ENCODE measurements at regions not wholly inside any gene's neighbourhood (a gene's known extent, or its start where the extent isn't known, plus 50 kb on each side); places are given as distances from the start of the nearest gene placed in this dataset.

- FAIRE-seq (no peak), DNase-seq (ENCODE audit: low spot score) (no peak)
Measured at GRCh38 chr9:129390541-129390940, 212.5 kb upstream of the IER5L start.

DNA sequence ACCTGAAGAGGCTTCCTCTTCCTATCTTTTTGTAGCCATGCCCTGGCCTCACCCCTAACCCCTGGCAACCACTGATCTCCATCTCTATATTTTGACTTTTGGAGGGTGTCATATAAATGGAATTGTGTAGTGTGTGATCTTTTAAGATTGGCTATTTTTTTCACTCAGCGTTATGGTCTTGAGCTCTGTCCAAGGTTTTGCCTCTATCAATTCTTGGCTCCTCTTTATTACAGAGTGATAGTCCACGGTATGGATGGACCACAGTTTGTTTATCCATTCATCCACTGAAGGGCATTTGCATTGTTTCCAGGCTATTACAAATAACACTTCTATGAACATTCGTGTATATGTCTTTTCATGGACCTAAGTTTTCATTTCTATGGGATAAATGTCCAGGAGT, 209.8 kb upstream of the IER5L start:
- FAIRE-seq: no peak
- no peak for DNase-seq (ENCODE audit: low spot score)

GRCh38 chr9:129386812-129387177, 208.7 kb upstream of the IER5L start:
- DNase-seq (ENCODE audit: low spot score) (no peak), FAIRE-seq (no peak)

- FAIRE-seq (no peak), DNase-seq (ENCODE audit: low spot score) (no peak)
Measured at GRCh38 chr9:129385211-129385934, 207.3 kb upstream of the IER5L start.

GRCh38 chr9:129384491-129385210, 206.6 kb upstream of the IER5L start:
- FAIRE-seq (no peak), DNase-seq (ENCODE audit: low spot score) (no peak)

GRCh38 chr9:129383561-129384490, 205.8 kb upstream of the IER5L start:
- no peak for DNase-seq (ENCODE audit: low spot score)
- no peak for FAIRE-seq

GRCh38 chr9:129383019-129383560, 205.0 kb upstream of the IER5L start:
- DNase-seq (ENCODE audit: low spot score) (no peak), FAIRE-seq (no peak)

DNA sequence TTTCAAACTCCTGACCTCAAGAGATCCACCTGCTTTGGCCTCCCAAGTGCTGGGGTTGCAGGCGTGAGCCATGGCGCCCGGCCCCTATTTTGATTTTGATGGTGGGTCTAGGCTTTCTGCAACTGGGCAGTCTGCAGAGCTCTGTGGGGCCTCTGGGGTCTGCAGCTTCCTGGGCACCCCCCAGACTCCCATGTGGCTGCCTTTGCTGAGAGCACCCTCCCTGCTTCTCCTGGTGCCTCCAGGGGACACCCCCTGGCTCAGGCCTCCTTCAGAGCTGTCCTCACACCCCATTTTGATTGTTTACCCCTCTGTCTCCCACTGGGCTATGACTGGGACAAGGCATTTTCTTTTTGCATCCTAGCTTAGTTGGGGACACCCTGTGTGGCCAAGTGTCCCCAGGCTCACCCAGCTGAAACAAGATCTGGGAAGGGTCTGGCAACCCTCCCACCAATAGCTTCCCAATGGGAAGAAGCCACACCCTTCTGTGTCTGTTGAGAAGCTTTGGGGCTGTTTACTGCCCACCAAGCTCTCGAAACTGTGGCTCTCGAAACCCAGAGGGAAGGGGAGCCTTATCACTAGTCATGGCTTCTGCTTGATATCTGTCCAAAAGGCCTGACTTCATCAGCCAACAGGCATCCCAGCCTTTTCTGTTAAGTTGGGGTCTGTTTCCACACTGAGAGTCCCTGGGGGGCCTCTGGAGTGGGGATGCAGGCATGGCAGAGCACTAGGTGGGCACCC, 204.4 kb upstream of the IER5L start:
- no peak for FAIRE-seq
- no peak for DNase-seq (ENCODE audit: low spot score)

GRCh38 chr9:129381481-129381957, 203.5 kb upstream of the IER5L start:
- DNase-seq (ENCODE audit: low spot score): no peak

GRCh38 chr9:129380961-129381401, 202.9 kb upstream of the IER5L start:
- DNase-seq (ENCODE audit: low spot score) (no peak), FAIRE-seq (no peak)

More at GRCh38 chr9:129381481-129381957, 203.5 kb upstream of the IER5L start:
- FAIRE-seq: no peak

DNA sequence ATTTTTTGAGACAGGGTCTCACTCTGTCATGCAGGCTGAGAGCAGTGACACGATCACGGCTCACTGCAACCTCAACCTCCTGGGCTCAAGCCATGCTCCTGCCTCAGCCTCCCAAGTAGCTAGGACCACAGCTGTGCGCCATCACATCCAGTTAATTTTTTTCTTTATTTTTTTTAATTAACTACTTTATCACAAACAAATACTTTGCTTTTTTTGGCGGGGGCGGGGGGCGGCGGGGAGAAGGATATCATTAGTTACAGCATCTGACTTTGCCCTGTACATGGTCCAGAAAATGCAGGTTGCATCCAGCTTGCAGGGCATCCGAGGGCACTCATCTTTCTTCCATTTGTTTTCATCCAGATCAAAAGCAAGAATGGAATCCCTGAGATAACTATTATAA, 201.8 kb upstream of the IER5L start:
- DNase-seq (ENCODE audit: low spot score): no peak
- no peak for FAIRE-seq

DNA sequence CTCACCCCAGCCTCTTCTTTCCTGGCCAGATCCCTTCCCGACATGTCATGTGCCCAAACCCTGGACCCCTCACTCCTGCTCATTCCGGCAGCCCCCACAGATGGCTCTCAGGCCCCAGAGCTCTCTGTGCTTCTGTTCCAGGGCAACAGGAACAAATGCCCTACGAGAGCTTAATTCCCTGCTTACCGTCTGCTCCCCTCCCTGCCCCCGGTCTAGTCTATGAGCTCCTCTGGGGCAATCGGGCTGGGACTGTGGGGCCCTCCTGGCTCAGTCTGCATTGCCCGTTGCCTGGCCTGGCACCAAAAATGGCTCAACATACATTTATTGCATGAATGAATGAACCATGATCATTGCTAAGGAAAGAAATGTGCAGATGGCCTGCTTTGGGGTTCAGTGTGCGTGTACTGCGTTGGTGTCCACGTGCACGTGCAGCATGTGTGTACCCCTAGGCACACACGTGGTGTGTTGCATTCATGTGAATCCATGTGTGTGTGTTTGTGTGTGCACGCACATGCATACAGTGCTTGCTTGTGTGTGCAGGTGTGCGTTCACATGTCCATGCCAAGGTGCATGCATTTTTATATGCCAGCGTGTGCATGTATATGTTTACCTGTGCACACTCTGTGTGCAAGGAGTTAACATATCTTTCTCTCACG, 201.2 kb upstream of the IER5L start:
- FAIRE-seq (peak; percentile 48), DNase-seq (ENCODE audit: low spot score) (no peak)

DNA sequence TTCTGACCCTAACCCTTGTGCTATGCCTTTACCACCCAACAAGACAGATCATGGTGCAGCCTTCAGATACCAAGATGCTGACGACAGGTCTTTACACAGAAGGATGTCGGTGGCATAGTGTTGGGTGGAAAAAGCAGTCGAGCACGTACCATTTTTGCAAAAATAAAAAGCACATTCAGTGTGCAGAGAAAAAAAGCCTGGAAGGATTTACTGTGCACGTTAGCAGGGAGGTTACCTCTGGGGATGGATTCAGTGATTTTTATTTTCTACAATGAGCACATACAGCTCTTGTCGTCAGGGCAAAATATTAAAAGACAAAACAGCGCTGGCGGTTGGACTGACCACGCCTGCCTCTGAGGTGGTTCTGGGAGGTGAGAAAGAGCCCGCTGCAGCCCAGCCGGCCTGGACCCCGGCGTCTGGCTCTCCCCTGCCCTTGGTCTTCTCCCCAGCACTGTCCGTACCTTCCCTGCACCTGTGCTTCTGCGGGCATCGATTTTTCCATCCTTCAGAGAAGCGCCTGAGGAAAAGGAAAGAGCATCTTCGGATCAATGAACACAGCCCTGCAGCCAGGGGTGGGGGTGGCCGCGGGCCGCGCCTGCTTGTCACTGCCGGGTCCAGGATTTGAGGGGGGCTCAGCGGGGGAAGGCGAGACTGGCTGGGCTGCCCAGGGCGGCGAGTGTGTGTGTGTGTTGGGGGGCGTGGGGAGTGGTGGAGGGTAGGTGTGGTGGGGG, 200.0 kb upstream of the IER5L start:
- DNase-seq (ENCODE audit: low spot score): no peak
- no peak for FAIRE-seq

DNA sequence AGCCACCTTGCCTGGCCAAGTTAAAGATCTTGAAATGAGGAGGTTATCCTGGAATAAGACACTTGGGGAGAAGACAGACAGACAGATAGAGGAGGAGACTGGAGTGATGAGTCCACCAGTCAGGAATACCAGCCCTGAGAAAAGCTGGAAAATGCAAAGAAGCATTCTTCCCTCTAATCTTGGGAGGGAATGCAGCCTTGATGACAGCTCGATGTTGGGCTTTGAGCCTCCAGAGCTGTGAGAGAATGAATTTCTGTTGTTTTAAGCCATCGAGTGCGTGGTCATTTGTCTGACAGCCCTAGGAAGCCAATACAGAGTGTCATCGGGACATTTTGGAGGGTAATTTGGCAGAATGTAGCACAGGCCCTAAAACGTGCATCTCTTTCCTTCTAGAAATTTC, 199.1 kb upstream of the IER5L start:
- no peak for DNase-seq (ENCODE audit: low spot score)
- FAIRE-seq: no peak

DNA sequence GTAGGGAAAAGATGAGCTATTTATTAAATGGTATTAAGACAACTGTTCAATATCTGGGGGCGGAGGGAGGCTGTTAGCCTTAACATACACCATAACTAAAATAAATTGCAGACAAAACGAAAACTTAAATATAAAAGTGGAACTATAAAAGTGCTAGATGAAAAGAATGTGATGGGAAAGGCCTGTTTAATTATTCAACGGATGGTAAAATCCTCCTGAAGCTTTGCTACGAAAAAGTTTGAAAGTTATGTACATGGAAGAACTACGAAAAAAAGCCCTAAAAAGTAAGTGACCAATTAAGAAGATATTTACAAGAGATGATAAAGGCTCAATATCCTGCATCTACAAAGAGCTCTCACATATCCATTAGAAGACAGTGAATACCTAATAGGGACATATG, 197.8 kb upstream of the IER5L start:
- DNase-seq (ENCODE audit: low spot score) (no peak), FAIRE-seq (no peak)

- FAIRE-seq: no peak
Measured at GRCh38 chr9:129374651-129375050, 196.6 kb upstream of the IER5L start.

DNA sequence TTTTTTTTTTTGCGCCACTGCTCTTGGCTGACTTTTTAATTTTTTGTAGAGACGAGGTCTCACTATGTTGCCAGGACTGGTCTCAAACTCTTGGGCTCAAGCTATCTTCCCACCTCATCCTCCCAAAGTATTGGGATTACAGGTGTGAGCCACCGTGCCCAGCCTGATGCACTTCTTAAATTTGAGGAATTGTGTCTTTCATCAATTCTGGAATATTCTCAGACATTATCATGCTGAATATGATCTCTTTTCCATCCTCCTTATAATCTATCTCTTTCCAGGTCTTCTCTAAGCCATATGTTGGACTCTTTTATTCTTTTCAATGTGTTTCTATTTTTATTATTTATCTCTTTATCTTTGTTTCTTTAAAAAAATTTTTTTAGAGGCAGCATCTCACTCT, 196.2 kb upstream of the IER5L start:
- FAIRE-seq: no peak
- no peak for DNase-seq (ENCODE audit: low spot score)

More at GRCh38 chr9:129374651-129375050, 196.6 kb upstream of the IER5L start:
- DNase-seq (ENCODE audit: low spot score): no peak

DNA sequence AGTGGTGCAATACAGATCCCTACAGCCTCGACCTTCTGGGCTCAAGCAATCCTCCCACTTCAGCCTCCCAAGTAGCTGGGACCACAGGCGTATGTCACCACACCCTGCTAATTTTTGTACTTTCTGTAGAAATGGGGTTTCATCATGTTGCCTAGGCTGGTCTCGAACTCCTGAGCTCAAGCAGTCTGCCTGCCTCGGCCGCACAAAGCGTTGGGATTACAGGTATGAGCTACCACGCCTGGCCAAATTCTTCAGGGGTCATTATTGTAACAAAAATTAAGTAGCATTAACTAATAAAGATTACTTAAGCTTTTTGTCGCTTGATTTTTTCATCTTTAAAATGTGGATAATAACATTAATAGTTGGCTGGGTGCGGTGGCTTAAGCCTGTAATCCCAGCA, 195.3 kb upstream of the IER5L start:
- DNase-seq (ENCODE audit: low spot score) (no peak), FAIRE-seq (no peak)

DNA sequence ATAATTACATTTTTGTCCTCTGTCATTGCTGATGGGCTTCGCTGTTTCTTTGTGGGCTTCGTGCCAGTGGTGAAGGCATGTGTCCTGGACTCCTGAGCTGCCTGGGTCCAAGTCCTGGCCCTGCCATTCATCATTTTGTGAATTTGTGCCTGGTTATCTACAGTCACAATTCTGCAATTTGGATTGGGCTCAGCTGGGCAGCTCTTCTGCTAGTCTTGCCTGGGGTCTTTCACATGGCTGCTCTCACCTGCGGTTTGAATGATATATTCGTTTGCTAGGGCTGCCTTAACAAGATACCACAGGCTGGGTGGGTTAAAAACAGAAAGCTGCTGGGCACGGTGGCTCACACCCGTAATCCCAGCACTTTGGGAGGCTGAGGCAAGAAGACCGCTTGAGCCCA, 192.7 kb upstream of the IER5L start:
- FAIRE-seq (no peak), DNase-seq (ENCODE audit: low spot score) (no peak)

All from urothelium cell line (cell line).